ENCODE measurements at regions not wholly inside any gene's neighbourhood (a gene's known extent, or its start where the extent isn't known, plus 50 kb on each side); places are given as distances from the start of the nearest gene placed in this dataset.
"Not testable (repeated sequence)": the region's sequence is repeated elsewhere in the genome, so short reads cannot be mapped to it uniquely, and the experiment has no call there.

- DNase-seq, result no peak
Observed at GRCh38 chr2:129915303-129915840, 64.1 kb upstream of the RAB6C start.

- DNase-seq, result no peak
Observed at GRCh38 chr2:129918604-129919003, 60.9 kb upstream of the RAB6C start.

- DNase-seq, result no peak
Observed at GRCh38 chr2:129922571-129923264, 56.7 kb upstream of the RAB6C start.

GRCh38 chr2:129923265-129924091, 56.0 kb upstream of the RAB6C start:
- DNase-seq, result no peak

GRCh38 chr2:129924115-129924514, 55.4 kb upstream of the RAB6C start:
- DNase-seq, result not testable (repeated sequence)

GRCh38 chr2:129925381-129925780, 54.1 kb upstream of the RAB6C start:
- no peak for DNase-seq

GRCh38 chr2:129927696-129928095, 51.8 kb upstream of the RAB6C start:
- DNase-seq, result no peak

- DNase-seq, result no peak
Observed at GRCh38 chr2:129929321-129930290, 49.9 kb upstream of the RAB6C start.
